Spleen (tissue), 11 donors: ENCODE measurements at regions not wholly inside any gene's neighbourhood (a gene's known extent, or its start where the extent isn't known, plus 50 kb on each side); places are given as distances from the start of the nearest gene placed in this dataset.

Experiments
- DNase-seq: peaks from one replicate; pipeline ENCODE4 v3.0.0-alpha.2; 2020
- H3K27ac ChIP-seq, 8 donors: fragments of 200-600 bp; sonication (generic) in 7 of 8; 1 replicate in 4 of 8; 2 replicates in 4 of 8; pipeline versions ENCODE4 v1.5.0 to v1.8.0; 2016 to 2021; ENCODE audit warnings: inconsistent platforms in 4 of 8, mild to moderate bottlenecking in 4 of 8, moderate library complexity in 1 of 8
- H3K27me3 ChIP-seq, 7 donors: fragments of 200-600 bp; sonication (generic) in 6 of 7; replicated peaks in 1 of 7; 1 replicate in 4 of 7; 2 replicates in 3 of 7; pipeline versions ENCODE4 v1.5.0 to v1.8.0; 2016 to 2021; ENCODE audit warnings: inconsistent platforms in 3 of 7, mild to moderate bottlenecking in 1 of 7
- H3K36me3 ChIP-seq, 6 donors: fragments of 200-600 bp; sonication (generic) in 5 of 6; 1 replicate in 4 of 6; 2 replicates in 2 of 6; pipeline versions ENCODE4 v1.5.0 to v1.8.0; 2016 to 2021; ENCODE audit warnings: inconsistent platforms in 2 of 6
- H3K4me1 ChIP-seq, 6 donors: fragments of 200-600 bp; sonication (generic) in 5 of 6; 1 replicate in 3 of 6; 2 replicates in 3 of 6; pipeline versions ENCODE4 v1.5.0 to v1.8.0; 2016 to 2021; ENCODE audit warnings: inconsistent platforms in 3 of 6
- H3K4me3 ChIP-seq, 8 donors: fragments of 200-600 bp; sonication (generic) in 7 of 8; 1 replicate in 4 of 8; 2 replicates in 4 of 8; pipeline versions ENCODE4 v1.5.0 to v1.8.0; 2016 to 2021; ENCODE audit warnings: inconsistent platforms in 4 of 8, mild to moderate bottlenecking in 4 of 8, moderate library complexity in 2 of 8
- H3K9me3 ChIP-seq, 8 donors: fragments of 200-600 bp; sonication (generic) in 7 of 8; 1 replicate in 4 of 8; 2 replicates in 4 of 8; pipeline versions ENCODE4 v1.5.0 to v1.8.0; 2016 to 2021; ENCODE audit warnings: inconsistent platforms in 4 of 8
- CTCF ChIP-seq, 11 experiments: fragments of 200-600 bp in 7 of 11; fragments of 450-650 bp in 4 of 11; sonication (generic) in 4 of 11; IDR thresholded peaks in 8 of 11; conservative IDR thresholded peaks in 3 of 11; 1 replicate in 7 of 11; 2 replicates in 4 of 11; pipeline versions ENCODE4 v1.4.0 to v1.8.0; 2016 to 2021; ENCODE audit warnings: antibody characterized with exemption in 11 of 11, inconsistent platforms in 4 of 11, mild to moderate bottlenecking in 1 of 11
- POLR2A ChIP-seq, 3 donors: fragments of 450-650 bp; IDR thresholded peaks; one replicate each; pipeline ENCODE4 v1.5.1; 2017; ENCODE audit warnings: antibody characterized with exemption in 3 of 3, mild to moderate bottlenecking in 1 of 3
- POLR2AphosphoS5 ChIP-seq, 3 donors: sonication (generic); formaldehyde crosslinking; IDR thresholded peaks; one replicate each; pipeline ENCODE4 v1.5.1; 2017; ENCODE audit warnings: antibody characterized with exemption in 3 of 3
- WGBS, 5 donors: extraction: QIAGEN DNeasy Blood & Tissue Kit in 3 of 5; methylation state at CpG; one replicate each; pipeline versions ENCODE4 v1.1.5 to v1.1.7; 2013 to 2018; 5-methylcytosine and 5-hydroxymethylcytosine counted together
- intact Hi-C: fragments of 100-400 bp; cut with DNase I; formaldehyde crosslinking; loops from one replicate; pipeline ENCODE4 v1.15.0; 2023; ENCODE audit warnings: low total_unique reads
- donor health status: healthy with polysubstance abuse.
- donor health status: DM: no; HTN: no; CAD: no; lungs with moderate emphysema.
- donor health status: DM: no; HTN: no; CAD: no.
- donor health status: Bipolar disorder and iron deficiency.
- donor health status: healthy.
- donor health status: DM: no; HTN: no; CAD: no.
- donor health status: DM: yes; HTN: yes; CAD: no.

GRCh38 chr10:84899268-84899667, 570.9 kb downstream of the CCSER2 start:
- Histone ChIP-seq H3K4me1 (no peaks in the 10 kb centered on the region), H3K4me3 (no peak overlapping the region), H3K9me3 (no peaks in the 10 kb centered on the region), H3K27ac (no peak overlapping the region), H3K27me3 (peaks cover 0 to 5% (median 0%) of the 10 kb centered on the region in 7 donors), H3K36me3 (no peaks in the 10 kb centered on the region)
- no peak for TF ChIP-seq POLR2A (IDR thresholded peaks at IDR 0.05)
- no peak for TF ChIP-seq POLR2AphosphoS5 (IDR thresholded peaks at IDR 0.05)
- TF ChIP-seq CTCF (IDR thresholded peaks at IDR 0.05 in 8 of 11, conservative IDR thresholded peaks at IDR 0.05 in 3 of 11): no peak
- WGBS, 5 donors: 45 to 87% (median 74%) methylated on average over 1 of the region's 1 CpG
- DNase-seq: no peak
- intact Hi-C loops: no loop called here

- no peak overlapping the region for H3K4me3 ChIP-seq
- H3K36me3 ChIP-seq: no peaks in the 10 kb centered on the region
- H3K9me3 ChIP-seq: no peaks in the 10 kb centered on the region
- intact Hi-C loops: no loop called here
- no peak overlapping the region for H3K27ac ChIP-seq
- WGBS, 5 donors: 62 to 85% (median 76%) methylated on average over 2 of the region's 2 CpGs
- no peak for DNase-seq
- no peaks in the 10 kb centered on the region for H3K4me1 ChIP-seq
- peaks cover 0 to 5% (median 0%) of the 10 kb centered on the region in 7 donors for H3K27me3 ChIP-seq
- TF ChIP-seq POLR2AphosphoS5 (IDR thresholded peaks at IDR 0.05): no peak
- no peak for TF ChIP-seq POLR2A (IDR thresholded peaks at IDR 0.05)
- TF ChIP-seq CTCF (IDR thresholded peaks at IDR 0.05 in 8 of 11, conservative IDR thresholded peaks at IDR 0.05 in 3 of 11): no peak
These were observed 571.8 kb downstream of the CCSER2 start for GRCh38 chr10:84900141-84900540.

GRCh38 chr10:84901885-84902284, 573.5 kb downstream of the CCSER2 start:
- Histone ChIP-seq H3K27me3 (peaks cover 0 to 2% (median 0%) of the 10 kb centered on the region in 7 donors), H3K36me3 (no peaks in the 10 kb centered on the region), H3K9me3 (no peaks in the 10 kb centered on the region), H3K4me3 (no peak overlapping the region), H3K4me1 (no peaks in the 10 kb centered on the region), H3K27ac (no peak overlapping the region)
- WGBS, 5 donors: 67 to 82% (median 77%) methylated on average over 3 of the region's 3 CpGs
- intact Hi-C loops: no loop called here
- TF ChIP-seq CTCF (IDR thresholded peaks at IDR 0.05 in 8 of 11, conservative IDR thresholded peaks at IDR 0.05 in 3 of 11): no peak
- TF ChIP-seq POLR2AphosphoS5 (IDR thresholded peaks at IDR 0.05): no peak
- no peak for TF ChIP-seq POLR2A (IDR thresholded peaks at IDR 0.05)
- DNase-seq: no peak

GRCh38 chr10:84902553-84902952, 574.2 kb downstream of the CCSER2 start:
- H3K27me3 ChIP-seq: peaks cover 0 to 2% (median 0%) of the 10 kb centered on the region in 7 donors
- no peaks in the 10 kb centered on the region for H3K4me1 ChIP-seq
- 55 to 66% (median 56%) methylated on average over 3 of the region's 3 CpGs for WGBS, 5 donors
- TF ChIP-seq CTCF (IDR thresholded peaks at IDR 0.05 in 8 of 11, conservative IDR thresholded peaks at IDR 0.05 in 3 of 11) (no peak), POLR2A (IDR thresholded peaks at IDR 0.05) (no peak), POLR2AphosphoS5 (IDR thresholded peaks at IDR 0.05) (no peak)
- no peaks in the 10 kb centered on the region for H3K9me3 ChIP-seq
- H3K36me3 ChIP-seq: no peaks in the 10 kb centered on the region
- no peak for DNase-seq
- intact Hi-C loops: no loop called here
- H3K4me3 ChIP-seq: no peak overlapping the region
- H3K27ac ChIP-seq: no peak overlapping the region
